ENCODE measurements at regions not wholly inside any gene's neighbourhood (a gene's known extent, or its start where the extent isn't known, plus 50 kb on each side); places are given as distances from the start of the nearest gene placed in this dataset.

DNA sequence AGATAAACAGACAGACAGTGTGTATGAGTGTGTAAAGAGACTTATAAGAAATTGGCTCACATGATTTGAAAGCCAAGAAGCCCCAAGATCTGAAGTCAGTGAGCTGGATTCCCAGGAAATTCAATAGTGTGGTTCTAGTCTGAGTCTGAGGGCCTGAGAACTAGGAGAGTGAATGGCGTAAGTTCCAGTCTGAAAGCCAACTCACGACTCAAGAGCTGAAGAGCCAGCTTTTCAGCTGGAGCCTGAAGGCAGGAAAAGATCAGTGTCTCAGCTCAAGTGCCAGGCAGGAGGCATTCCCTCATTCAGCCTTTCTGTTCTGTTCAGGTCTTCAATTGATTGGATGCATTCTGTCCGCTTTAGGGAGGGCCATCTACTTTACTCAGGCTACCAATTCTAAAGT lies 257.2 kb downstream of the PLPP3 start:
- POLR2A ChIA-PET: no interaction called here
- CTCF ChIA-PET: interaction anchor here (0.7 kb wide), 1 partner anchor 13 kb away, joined by 4 read pairs; no protein-coding TSS in a partner anchor

DNA sequence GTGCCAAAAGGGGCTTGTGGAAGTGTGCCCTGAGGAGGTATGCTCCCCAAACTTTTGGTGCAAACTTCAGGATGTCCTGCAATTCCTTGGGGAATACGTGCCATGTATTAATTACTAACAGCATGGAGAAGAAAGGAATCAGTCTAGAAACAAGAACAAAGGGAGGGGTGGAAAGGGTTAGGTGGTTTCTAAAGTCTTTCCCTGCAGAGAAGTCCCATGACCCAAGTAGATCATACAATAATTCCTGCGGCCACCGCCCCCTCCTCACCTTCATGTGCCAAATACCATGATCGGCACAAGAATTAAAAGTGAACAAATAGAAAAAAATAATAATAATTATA lies 258.2 kb downstream of the PLPP3 start:
- ChIA-PET POLR2A (no interaction called here), CTCF (no interaction called here)

DNA sequence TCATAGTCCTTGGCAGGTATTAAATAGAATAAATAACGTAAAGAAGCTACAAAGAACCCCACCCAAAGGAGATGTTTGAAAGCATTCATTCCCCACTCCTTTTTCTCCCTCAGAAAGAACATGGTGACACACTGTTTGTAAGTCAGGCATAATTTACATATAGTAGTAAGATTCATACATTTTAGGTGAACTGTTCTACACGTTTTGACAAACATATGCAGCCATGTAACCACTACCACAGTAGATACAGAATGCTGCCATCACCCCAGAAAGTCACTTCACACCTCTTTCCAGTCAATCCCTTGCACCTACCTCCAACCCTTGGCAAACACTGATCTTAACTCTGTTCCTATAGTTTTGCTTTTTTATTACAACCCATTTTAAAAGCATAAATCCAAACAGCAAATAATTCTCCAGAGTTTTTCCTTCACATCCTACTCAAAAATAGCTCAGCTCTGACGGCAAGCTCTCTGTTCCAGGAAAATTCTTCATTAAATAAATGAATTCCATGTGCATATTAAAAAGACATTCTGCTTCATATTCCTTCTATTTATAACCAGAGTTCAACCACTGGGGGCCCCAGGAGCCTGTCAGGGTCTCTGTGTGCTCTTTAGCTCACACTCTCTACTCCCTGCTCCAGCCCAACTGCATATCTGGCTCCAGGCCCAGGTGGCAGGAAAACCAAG lies 258.8 kb downstream of the PLPP3 start:
- ChIA-PET CTCF (no interaction called here), POLR2A (no interaction called here)

DNA sequence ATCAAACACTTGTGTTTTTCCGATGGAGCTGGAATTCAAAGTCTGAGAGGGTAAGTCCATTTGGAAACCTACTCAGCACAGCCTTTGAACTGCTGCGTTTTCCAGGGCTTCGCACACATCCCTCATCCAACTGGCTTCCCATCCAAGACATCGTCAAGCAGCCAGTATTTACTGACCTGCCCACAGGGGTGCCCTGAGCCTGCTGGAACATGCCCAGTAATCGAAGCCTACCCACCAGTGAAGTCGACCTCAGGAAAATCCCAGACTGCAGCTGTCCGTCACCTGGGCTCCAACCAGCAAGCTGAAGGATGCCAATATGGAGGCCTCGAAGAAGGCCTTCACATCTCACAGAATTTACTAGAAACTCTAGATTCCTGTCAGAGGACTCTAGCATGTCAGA lies 261.6 kb downstream of the PLPP3 start:
- ChIA-PET CTCF (no interaction called here), POLR2A (no interaction called here)

DNA sequence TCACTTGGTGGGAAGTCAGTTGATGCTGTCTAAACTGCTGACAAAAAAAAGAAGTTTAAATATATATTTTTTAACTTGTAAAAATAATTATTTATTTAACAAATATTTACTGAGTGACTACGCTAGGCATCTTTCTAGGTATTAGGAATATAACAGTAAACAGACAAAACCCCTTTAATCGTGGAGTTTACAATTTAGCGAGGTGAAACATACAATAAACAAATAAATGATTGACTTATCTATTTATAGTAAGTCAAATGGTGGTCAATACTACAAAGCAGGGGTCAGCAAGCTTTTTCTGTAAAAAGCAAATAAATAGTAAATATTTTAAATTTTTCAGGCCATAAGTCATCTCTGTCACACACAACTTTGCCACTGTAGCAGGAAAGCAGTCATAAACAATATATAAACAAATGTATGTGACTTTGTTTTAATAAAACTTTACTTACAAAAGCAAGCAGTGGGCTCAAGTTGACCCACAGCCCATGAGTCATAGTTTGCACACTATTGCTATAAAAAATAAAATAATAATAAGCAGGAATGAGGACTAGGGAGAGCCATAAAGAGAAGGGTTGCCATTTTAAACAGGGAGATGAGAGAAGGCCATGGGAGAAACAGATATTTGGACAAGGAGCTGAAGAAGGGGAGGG lies 263.9 kb downstream of the PLPP3 start:
- ChIA-PET CTCF (no interaction called here), POLR2A (no interaction called here)

DNA sequence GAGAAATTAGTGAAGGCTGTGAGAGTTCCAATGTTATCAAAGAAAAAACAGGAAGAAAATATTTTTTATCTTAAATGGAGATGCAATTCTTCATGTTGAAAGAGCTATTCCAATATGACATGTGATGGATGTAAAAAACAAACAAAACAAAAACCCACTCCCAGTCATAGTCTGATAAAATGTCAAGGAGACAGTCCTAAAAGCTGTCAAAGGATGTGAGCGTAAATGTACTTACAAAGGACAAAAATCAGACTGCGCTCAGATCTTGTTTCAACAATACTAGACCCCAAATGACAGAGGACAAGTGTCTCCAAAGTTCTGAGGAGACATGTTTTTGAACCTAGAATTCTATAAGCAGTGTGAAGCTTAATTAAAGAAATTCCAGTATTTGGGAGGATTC lies 265.8 kb downstream of the PLPP3 start:
- CTCF ChIA-PET: no interaction called here
- POLR2A ChIA-PET: no interaction called here

DNA sequence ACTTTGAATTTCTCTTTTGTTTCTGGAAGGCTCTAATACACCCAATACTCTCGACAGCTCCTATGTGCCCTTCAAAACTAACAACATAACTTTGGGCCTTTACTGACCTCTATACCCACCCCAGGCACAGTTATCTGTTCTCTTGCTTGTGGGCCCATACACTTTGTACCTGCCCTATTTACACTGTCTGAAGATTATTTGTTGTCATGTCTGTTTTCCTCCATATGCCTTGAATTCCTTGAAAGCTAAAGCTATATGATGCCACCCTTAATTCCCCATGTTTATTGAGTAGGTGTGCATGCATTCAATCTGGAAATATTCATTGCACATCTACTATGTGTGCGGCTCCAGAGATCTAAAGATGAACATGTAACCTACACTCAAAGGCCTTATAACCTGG lies 267.6 kb downstream of the PLPP3 start:
- ChIA-PET CTCF (no interaction called here), POLR2A (no interaction called here)

DNA sequence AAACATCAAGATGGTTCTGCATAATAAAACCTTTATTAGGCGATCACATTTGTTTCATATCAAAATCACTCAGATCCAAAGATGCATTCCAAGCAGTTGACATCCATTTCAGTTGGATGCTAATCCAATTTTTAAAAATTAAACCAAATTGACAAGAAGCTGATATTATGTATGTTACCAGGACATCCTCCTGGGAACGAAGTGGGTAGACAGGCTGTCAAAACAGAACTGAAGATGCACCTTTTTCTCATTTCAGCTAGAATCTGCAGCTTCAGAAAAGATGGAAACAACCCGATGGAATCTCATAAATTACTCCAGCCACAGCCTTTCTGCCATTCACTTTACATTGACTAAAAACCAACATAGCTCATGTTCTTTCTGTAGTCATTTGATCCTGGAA lies 268.4 kb downstream of the PLPP3 start:
- POLR2A ChIA-PET: no interaction called here
- CTCF ChIA-PET: no interaction called here

DNA sequence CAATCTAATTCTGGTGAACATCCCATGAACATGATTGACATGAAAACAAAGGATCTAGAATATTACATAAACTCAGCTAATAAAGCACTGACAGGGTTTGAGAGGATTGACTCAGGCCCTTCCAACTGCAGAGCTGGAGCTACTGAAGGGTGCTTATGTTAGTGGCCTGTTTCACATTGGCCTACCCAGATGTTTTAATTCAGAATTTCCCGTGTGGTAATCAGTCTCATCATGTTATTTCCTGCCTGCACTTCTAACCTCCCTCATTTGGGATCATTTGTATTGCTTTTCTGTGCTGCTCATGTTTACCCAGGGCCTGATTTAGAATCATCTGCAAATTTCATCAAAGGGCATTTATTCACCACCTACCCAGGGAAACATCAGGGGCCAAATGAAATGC lies 270.3 kb downstream of the PLPP3 start:
- CTCF ChIA-PET: interaction anchor here (0.6 kb wide), 1 partner anchor 13 kb away, joined by 4 read pairs; no protein-coding TSS in a partner anchor
- POLR2A ChIA-PET: no interaction called here

DNA sequence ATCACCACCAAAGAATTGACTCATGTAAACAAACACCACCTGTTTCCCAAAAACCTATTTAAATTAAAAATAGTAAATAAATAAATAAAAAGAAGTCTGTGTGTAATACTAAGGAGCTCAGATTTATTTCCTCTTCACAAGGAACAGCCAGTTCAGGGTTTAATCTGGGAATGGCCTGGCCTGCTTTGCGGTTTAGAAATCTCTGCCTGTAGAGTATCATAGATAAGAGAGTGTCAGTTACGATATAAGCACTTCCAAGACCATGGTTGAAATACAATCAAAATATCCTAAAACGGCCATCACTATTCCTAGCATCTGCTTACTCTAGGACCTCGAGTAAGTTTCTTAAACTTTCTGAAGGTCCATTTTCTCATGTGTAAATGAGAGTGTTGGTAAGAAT lies 274.4 kb downstream of the PLPP3 start:
- ChIA-PET CTCF (no interaction called here), POLR2A (no interaction called here)

DNA sequence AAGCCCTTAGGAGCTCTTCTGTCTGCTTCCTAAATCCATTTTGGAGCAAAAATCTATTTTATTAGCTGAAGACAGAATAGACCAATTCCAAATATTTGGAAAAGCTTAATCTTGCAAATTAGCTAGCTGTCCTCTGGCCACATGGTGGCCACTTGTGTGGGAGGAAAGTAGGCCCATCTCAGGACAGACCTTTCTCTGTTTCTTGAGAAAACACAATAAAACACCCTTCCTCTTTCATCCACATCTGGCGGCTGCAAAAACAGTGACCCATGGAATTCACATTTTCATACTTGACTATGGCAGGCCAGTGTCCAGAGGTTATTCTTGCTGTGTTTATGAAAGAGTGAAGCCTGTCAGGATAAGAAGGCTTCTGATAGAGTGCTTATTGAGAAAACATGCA lies 275.6 kb downstream of the PLPP3 start:
- POLR2A ChIA-PET: no interaction called here
- CTCF ChIA-PET: no interaction called here

DNA sequence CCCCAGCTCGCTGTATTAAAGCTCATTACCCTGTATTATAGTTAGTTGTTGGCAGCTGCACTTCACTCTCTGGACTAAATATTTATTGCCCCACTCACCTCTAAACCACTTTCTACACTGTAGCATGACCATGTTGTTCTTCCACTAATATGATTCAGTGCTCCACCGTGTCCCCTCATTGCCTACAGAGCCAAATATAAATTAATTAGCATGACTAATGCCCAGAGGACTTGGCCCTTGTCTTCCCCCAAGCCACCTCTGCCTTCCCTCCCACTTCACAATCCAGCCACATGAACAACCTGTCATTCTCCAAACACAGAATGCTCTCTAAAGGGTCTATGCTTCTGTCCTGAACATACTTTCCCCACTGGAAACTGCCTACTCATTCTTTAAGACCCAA lies 276.5 kb downstream of the PLPP3 start:
- CTCF ChIA-PET: no interaction called here
- POLR2A ChIA-PET: interaction anchor here (0.6 kb wide), 1 partner anchor 45 kb away, joined by 4 read pairs; no protein-coding TSS in a partner anchor

DNA sequence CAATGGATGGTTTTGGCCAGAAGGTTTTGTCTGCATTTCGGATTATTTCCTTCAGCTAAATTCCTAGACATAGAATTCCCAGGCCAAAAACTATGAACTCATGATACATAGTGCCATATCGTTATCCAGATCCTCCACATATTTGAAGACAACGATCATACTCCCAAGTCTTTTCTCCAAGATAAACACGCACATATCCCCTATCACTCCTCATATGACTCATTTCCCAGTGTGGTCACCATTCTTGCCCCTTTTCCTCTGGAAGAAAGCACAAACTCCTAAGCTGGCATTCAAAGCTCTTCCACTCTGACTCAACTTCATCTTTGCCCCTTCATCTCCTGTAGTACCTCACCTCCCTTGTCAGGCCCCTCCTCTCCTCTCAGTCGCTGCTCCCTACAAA lies 277.6 kb downstream of the PLPP3 start:
- POLR2A ChIA-PET: no interaction called here
- CTCF ChIA-PET: no interaction called here

DNA sequence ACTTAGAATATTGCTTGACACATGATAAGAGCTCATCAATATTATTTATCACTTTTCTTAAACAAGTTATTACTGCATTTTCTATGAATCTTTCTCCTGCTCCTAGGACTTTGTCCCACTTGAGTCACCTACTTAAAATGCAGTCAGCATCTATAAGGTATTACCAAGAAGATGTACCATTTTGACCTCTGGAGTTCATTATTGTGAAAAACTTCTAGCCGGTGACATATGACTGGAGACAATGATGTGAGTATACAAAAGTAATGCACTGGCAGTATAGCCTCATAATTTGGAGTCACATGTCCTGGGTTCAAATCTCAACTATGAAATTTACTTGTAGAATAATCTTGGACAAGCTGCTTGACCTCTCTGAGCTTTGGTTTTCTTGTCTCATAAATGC lies 278.5 kb downstream of the PLPP3 start:
- POLR2A ChIA-PET: no interaction called here
- CTCF ChIA-PET: interaction anchor here (1.0 kb wide), 1 partner anchor 16 kb away, joined by 3 read pairs; no protein-coding TSS in a partner anchor

DNA sequence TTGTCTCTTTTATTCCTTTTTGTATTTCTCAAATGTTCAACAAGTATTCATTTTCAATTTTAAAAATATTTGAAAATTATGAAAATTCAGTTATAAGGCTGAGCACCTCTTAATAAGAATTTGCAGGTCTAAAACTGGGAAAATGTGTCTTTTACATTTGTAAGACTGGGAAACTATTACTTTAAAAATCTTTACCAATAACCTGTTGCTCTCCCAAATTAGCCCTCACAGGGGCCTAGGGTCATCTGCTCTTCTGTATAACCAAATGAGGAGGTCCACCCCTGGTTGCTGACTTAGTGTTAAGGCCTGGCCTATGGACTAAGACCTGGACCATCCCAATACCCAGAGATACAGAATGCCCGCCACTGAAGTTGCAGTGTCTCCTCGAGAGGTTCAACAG lies 280.5 kb downstream of the PLPP3 start:
- CTCF ChIA-PET: no interaction called here

DNA sequence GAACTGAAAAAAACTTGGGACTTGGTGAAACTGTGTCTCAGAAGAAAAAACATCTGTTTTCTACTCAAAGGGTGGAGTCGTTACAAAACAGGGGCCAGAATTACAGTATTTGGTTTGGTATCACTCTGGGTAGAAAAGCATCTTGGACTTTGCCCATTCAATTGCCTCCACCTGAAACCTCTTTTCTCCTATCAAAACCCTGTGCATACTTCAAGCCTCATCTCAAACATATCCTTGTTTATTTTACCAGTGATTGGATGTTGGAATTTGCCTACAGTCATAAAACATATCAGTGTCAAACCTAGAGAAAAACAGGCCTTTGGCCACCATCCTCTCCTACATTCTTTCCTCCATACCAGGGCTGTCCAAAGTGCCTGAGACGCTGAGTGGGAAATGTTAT lies 281.5 kb downstream of the PLPP3 start:
- ChIA-PET CTCF (no interaction called here), POLR2A (no interaction called here)

More for the DNA sequence above, 280.5 kb downstream of the PLPP3 start:
- POLR2A ChIA-PET: no interaction called here

DNA sequence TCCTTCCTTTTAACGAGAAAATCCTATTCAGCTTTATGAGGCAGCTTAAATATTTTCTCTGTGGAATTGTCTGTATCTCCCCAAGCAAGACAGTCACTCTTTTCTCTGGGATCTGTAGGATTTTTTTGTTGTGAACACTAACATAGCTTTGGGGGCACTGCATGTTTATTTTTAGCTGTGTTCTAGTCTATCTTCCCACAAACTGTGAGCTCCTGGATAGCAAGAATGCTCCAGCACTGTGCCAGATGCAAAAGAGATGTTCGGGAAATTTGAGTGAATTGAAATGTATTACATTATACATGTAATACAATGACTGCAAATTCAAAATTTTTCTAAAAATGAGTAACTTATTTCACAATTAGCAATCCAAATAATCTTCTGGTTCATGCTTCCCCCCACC lies 282.2 kb downstream of the PLPP3 start:
- ChIA-PET POLR2A (no interaction called here), CTCF (no interaction called here)

DNA sequence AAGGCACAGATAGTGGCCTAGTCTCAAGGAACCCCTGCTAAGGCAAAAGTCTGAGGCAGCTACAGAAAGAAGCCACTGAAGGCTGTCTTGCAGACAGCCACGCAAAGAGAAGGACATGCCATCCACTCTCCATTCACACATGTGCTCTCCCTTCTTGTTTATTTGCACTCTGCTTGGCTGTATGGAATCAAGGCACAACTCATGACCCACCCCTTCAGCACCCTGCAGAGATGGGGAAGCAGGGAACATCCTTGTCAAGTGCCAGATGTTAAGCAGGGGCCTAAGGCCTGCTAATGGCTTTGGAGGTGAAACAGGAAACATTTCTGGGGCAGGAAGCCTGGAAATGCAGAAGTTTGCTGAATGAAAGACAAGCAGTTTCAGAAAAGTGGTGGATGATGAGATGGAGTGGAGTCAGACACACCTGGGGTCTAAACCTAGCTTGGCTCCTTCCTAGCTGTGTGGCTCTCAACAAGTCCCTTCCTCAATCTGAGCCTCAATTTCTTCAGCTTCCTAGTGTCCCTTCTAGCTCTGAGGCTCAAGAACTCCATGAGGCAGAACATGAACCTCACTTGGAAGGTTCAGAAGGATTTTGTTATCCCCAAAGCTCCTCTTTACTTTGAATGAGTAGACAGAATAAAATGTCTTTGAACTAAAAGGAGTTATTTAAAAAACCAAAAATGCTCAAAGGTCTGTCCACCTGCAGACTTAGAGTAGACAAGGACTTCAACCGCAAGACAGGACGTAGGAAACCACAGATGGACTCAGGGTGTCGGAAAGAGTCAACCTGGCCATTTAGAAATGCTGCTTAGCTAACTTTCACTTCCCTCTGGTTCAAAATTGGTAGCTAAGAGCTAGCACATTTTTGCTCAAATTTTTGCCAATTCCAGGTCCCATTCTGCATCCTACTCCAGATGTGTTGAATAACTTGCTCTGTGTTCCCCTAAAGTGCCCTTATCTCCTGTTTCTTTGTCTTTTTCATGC lies 283.1 kb downstream of the PLPP3 start:
- ChIA-PET CTCF (no interaction called here), POLR2A (no interaction called here)

DNA sequence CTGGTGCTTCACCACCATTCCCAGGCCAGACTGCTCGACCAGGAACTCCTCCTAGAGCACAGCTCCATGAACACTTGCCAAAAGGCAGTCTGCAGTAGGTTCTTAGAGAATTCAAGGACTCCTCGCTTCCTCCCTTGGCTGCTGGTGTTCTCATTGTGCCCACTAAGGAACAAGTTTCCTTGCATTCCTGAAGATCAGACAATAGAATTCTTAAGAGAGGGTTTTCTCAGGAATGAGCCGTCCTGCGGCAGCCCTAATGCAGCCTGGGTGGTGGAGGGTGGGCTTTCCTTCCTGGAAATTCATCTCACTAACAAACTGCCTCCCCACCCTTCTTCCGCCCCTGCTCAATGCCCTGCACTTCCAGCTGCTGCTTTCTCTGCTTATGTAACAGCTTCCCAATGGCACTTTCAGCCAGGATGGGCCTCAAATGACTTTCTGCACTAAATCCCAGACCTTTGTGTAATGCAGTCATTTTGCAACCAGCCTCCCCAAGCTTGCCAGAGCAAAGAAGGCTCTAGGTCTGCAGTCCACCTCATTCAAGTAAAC lies 287.9 kb downstream of the PLPP3 start:
- POLR2A ChIA-PET: no interaction called here
- CTCF ChIA-PET: no interaction called here

DNA sequence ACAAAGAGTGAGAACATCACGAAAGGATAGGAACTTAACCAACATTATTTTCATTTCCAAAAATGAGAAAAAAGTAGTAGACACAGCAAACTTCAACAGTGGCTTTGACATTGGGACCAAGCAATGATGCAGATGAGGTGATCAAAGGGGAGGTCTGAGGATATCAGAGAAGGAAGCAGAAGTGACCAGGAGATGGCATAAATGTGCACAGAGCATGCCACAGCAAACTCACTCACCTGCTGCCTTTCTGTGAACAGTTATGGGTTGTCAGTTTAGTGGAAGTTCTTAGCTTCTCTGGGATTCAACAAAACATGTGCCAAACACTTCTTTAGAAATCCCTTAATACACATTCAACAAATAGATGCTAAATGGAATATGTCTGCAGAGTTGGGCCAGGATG lies 290.1 kb downstream of the PLPP3 start:
- ChIA-PET POLR2A (no interaction called here), CTCF (no interaction called here)

DNA sequence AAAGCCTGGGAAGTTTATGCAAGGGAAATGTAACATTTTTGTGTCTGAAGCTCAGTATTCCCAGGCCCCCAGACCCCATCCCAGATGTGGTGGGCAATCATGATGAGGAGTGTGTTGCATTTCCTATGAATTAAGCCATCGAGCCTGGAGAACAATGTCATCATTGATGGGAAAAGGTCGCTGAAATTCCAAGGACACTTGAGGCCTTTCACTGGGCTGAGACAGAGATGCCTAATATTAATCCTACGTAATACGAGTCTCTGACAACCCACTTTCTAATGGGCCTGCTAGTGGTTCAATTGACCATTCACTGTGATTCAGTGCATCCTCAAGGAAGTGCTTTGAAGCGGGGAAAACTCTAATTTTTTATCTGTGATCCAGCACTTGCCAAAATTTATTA lies 291.6 kb downstream of the PLPP3 start:
- ChIA-PET CTCF (no interaction called here), POLR2A (no interaction called here)

All from activated CD8-positive, alpha-beta memory T cell treated with anti-CD3 and anti-CD28 coated beads for 36 hours (primary cell).